Retina (tissue), 1 donor: ENCODE measurements at regions not wholly inside any gene's neighbourhood (a gene's known extent, or its start where the extent isn't known, plus 50 kb on each side); places are given as distances from the start of the nearest gene placed in this dataset.
"Not testable (repeated sequence)": the region's sequence is repeated elsewhere in the genome, so short reads cannot be mapped to it uniquely, and the experiment has no call there.

Source experiments
- DNase-seq: peaks from one replicate; pipeline ENCODE4 v3.0.0-alpha.2; 2016

DNA sequence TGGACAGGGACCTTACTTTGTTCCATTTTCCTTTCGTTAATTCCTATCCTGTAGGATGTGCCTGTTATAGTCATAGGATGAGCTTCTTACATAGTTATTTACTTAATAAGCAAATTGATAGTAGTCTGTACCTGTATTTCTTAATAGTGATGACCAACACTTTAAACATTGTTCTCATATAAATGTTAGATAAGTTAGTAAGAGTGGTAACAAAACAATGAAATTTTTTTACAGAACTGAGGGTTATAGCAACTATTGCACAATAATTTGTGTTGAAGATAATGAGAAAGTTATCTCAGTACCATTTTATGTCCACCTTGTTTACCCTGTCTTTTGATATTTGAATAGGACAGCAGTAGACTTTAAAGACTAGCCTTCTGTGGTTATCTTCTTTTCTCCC is 162.9 kb upstream of the ELL2 start:
- DNase-seq, result no peak

DNA sequence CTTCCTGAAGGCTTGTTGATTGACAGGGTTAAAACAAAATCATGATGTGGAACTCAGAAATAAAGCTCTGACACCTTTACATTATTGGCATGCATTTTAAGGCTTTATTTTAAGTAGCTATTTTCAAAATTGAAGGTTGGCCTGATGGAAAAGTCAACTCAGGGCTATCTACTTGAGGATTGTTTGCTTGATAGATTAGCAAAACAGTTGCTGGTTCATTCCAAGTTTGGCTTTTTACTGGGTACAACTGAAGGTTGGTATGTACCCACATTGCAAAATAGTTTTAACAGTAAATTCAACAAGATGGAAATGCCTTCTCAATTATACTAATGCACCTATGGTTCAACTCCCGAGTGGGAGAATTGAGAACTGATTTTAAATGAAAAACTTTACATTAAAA is 161.8 kb upstream of the ELL2 start:
- DNase-seq, result no peak

DNA sequence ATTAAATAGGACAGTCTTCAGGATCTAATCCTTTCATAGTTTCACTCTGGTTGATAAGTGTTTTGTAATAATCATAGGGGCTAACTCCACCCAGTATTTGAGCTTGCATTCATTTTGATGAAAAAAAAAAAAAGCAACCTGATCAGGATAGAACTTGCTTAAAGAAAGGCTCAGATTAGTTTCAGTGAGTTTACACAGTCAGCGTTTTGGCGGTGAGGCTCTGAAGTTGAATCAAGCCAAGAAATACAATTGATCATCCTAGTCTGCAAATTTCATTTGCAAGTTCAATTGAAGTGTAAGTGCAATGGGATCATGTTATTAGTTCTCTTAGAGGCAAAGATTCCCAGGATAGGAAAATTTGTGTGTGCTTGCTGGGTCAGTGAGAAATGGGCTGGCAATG is 159.7 kb upstream of the ELL2 start:
- no peak for DNase-seq

DNA sequence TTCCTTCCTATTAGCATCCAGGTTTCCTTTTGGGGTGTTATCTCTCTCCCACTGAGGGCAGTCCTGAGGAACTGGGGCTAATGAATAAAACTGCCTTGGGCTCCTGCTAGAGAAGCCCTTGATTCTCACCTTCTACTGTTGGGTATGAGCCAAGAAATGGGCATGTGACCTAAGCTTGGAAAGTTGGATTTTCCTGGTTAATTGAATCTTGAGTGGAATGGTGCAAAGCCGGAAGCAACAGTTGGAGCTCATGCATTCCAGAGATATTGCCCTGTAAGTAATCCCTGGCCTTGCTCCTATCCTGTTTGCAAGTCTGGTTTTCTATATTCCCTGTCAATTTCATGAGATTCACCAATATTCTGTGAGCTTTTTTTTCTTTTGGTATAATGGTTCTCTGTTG is 158.5 kb upstream of the ELL2 start:
- no peak for DNase-seq

DNA sequence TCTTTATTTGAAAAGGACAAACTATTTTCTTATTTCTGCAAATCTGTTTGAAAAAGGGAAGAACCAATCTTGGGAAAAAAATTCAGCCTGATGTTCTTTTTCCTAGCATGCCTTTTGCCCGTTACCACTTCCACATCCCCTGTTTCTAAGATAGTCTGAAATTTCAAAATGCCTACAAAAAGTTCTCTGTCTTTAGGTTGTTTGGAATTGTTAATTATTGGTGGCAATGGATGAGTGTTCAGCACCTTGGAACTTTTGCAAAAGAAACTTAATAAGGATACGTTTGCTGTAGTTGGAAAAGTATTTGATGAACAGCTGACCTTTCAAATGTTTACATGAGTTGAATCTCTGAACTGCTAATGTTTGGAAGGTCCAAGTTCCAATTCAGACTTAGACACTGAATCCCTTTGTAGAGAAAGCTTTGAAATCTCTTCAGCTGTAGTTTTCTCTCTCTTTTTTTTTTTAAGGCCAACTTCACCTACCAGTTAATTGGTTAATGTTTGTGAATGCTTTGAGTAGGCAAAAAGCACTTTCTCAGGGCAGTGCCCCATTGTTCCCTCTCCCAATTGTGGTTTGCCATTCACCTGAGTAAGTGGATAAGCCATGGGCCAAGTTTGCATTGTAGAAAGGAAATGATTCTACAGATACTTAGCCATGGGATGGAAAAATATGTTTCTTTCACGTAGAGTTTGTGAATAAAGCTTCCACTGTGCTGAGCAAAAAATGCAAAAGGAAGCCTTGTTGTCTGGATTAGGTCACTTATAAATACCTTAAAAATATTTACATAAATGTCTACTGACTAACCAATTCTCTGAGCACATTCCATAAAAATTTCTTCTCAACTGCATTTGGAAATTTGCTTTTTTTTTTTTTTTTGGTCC is 156.4 kb upstream of the ELL2 start:
- no peak for DNase-seq

DNA sequence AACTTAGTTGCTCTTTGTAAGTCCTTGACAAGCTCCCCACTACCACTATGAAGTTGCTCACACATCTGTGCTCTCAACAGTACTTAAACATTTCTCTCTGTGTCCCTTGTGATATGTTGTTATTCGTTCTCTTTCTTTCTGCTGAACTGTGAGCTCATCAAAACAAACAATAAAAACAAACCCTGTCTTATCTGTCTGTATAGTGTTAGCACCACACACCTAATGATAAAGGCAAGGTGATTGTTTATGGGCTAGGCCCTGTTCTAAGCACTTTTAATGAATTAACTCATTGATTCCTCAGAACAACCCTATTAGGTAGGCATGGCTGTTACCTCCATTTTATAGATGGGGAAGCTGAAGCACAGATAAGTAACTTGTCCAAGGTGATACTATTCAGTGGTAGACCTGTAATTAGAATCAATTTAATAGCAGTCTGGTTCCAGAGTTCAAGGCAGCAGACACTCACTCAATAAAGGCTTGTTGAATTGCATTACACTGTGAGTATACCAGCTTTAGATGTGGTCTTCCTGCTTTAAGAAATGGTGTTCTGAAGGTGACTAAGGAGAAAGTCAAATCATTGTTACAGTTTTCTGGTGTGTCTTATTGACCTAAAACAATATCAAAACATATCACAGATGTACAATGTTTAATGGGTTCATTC is 153.6 kb upstream of the ELL2 start:
- DNase-seq, result no peak

DNA sequence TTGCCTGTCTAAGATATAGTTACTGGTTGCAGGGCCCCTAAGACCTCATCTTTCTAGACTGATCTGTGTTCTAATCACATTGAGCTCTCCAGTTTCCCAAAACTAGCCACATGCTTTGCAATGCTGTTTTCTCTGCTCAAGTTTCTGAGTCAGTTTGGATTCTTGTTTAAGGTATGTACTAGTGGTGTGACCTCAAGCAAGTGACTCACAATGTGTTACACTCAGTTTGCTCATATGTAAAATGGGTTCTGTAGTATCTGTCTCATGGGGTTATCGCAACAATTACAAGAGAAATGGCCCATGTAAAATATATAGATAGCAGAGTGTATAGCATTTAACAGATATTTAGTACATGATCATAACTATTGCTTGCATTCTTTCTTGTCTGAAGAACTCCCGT is 153.1 kb upstream of the ELL2 start:
- DNase-seq, result no peak

DNA sequence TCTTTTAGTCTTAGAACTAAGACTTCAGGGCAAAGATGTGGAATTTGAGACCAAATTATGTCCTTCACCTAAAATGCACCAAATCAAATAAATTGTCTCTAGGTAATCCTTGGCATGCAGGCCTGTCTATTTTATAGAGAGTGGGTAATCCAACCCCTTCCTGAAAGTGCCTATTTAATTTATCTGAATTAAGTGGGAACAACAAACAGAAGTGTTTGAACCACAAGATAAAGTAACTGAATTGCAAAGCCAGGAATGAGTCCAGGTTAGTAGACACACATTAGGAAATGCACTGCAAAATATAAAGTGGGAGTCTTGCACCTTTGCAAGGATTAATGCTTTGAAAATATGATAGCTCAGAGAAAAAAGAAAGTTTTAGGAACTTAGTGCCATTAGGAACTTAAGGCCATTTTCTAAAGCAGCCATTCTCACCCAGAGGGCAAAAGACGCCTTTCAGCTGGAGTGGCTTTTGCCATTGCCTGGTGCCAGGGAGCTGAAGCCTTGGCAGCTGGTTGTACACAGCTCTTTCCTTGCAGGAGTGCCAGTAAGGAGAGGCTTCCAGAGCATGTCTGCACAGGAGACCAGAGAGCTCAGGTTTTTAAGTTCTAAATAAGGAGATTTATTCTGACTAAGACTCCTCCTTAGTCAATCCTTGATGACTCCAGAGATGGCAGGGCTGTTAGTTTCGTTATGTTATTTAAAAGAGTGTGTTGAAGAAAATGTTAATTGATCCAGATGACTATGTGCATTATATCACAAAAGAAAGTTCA is 151.7 kb upstream of the ELL2 start:
- DNase-seq, result no peak

DNA sequence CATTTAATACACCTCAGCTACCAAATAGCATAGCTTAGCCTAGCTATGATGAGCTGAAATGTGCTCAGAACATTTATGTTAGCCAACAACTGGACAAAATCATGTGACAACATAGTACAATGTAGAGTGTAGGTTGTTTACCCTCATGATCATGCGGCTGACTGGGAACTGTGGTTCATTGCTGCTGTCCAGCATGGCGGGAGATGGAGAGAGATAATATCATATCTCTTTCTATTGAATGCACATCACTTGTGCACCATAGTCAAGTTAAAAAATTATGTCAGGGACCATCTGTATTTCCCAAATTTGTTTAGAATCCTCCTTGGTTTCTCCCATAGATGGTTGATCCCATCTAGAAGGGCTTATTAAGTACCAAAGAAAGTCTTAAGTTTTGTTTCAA is 151.1 kb upstream of the ELL2 start:
- no peak for DNase-seq

DNA sequence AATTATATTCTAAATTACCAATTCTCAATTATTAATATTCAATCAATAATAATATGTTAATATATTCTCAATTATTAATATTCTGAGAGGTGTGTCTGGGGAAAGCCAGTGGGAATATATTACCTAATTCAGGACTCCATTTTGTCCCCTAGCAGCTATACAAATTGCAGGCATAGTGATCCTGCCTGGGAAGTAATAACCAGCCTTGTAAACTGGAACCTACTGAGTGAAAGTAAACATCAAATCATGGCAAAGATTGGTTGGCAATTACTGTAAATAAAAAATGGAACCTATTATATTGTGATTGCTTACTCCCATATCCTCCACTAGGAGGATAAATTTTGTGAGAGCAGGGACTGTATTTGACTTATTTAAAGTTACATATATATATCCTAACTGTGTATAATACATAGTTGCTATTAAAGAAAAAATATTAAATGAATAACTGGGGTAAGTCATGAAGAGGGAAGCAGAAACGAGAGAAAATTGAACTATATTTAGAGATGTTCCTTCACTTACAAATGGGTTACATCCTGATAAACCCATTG is 150.5 kb upstream of the ELL2 start:
- no peak for DNase-seq

DNA sequence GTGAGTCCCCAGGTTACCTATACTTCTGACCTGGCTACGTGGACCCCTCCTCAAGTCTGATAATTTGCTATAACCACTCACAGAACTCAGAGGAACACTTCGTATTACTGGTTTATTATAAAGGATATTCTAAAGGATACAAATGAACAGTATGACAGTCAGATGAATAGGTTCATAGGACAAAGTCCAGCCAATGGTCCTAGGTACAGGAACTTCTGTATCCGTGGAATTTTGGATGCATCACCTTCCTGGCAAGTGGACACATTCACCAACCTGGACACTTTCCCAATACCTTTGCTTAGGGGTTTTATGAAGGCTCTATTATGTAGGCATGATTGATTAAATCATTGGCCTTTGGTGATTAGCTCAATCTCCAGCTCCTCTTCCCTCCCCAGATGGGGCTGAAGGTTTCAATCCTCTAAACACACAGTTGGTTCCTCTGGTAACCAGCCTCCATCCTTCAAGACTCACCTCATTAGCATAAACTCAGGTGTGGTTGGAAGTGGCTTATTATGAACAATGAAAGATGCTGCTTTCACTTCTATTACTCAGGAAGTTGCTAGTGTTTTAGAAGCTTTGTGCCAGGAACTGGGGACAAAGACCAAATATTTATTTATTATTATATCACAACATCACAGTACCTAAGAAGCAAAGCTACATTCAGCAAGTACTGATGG is 149.6 kb upstream of the ELL2 start:
- no peak for DNase-seq

DNA sequence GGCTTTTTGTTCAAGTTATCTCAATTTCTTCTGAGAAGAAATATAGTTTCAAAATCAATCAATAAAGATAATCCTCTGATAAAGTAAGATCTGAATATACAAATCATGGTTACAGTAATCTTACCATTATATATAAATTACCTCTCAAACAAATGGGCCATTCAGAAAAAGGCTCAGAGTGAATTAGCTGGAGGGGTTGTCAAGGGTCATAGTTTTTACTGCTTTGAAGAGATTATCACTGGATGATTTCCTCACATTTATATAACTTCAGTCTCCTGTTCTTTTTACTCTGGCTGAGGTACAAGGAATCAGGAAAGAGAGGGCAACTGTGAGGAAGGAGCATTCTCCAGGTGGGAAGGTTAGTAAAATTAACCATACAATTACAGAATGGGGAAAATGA is 148.6 kb upstream of the ELL2 start:
- no peak for DNase-seq

DNA sequence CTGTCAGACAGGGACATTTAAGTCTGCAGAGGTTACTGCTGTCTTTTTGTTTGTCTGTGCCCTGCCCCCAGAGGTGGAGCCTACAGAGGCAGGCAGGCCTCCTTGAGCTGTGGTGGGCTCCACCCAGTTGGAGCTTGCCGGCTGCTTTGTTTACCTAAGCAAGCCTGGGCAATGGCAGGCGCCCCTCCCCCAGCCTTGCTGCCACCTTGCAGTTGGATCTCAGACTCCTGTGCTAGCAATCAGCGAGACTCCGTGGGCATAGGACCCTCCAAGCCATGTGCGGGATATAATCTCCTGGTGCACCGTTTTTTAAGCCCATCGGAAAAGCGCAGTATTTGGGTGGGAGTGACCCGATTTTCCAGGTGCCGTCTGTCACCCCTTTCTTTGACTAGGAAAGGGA is 147.0 kb upstream of the ELL2 start:
- not testable (repeated sequence) for DNase-seq

DNA sequence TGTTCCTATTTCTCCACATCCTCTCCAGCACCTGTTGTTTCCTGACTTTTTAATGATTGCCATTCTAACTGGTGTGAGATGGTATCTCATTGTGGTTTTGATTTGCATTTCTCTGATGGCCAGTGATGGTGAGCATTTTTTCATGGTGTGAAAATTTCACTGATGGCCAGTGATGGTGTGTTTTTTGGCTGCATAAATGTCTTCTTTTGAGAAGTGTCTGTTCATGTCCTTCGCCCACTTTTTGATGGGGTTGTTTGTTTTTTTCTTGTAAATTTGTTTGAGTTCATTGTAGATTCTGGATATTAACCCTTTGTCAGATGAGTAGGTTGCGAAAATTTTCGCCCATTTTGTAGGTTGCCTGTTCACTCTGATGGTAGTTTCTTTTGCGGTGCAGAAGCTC is 142.2 kb upstream of the ELL2 start:
- DNase-seq, result not testable (repeated sequence)

DNA sequence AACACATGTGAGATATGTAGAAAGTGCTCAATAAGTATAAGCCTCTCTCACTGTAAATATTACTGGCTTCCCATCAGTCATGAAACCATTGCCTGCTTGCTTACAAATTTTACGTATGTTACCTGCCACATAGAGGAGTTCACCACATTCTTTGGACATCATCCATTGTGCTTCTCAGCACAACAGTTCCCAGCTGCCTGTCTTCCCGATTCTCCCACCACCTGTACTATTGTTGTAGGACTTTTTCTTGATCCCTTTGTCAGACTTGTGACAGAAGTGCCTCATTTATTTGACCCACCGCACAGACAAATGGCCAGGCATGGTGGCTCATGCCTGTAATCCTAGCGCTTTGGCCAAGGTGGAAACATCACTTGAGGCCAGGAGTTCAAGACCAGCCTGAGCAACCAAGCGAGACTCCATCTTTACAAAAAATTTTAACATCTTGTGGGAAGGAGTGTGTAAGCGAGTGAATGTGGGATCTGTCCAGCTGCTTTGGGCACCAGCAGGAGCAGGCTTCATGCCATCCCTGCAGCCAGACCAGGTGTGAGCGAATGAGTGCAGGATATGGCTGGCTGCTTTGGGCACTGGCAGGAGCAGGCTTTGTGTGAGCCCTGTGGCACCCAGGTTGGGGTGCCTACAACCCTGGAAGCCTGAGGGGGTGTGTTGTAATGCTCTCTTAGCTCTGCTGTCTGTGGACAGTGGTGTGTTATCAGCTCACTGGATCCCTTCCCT is 139.9 kb upstream of the ELL2 start:
- DNase-seq, result no peak

DNA sequence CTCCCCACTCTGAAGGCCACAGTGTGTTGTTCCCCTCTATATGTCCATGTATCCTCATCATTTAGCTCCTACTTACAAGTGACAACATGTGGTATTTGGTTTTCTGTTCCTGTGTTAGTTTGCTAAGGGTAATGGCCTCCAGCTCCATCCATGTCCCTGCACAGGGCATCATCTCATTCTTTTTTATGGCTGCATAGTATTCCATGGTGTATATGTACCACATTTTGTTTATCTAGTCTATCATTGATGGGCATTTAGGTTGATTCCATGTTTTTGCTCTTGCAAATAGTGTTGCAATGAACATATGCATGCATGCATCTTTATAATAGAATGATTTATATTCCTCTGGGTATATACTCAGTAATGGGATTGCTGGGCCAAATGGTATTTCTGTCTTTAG is 135.8 kb upstream of the ELL2 start:
- not testable (repeated sequence) for DNase-seq

DNA sequence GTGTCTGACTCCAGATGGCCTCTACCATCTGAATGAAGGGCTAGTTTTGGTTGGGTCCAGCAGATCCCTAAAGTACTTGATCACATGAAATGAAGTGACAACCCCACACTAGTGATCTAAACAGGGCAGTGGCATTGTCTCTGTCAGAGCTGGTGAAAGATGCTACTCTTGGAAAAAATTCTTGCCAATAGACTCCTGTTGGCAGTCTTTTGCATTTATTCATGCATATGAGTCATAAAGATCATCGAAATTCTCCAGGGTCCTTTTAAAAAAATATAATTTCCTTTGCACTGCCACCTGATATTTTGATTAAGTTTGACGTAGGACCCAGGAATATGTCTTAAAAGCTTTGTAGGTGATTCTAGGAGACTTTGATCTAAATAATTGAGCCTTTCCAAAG is 135.1 kb upstream of the ELL2 start:
- DNase-seq, result no peak

DNA sequence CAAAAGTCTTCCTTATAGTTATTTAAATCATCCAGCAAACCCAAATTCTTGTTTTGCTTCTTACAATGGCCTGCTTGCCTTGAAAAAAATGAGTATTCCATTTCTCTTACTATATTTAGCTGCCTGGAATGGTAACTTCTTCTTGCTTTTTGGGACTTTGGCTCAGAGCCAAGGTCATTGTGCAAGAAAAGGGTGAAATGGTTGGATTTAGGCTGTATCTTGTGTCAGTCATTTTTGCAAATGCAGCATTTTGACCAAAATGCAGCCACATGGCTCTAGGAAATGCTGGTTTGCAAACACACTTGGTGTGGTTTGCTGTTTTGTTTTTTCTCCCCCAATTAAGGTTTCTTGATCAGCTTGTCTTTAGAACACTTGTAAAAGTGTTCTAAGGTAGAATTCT is 133.3 kb upstream of the ELL2 start:
- no peak for DNase-seq

DNA sequence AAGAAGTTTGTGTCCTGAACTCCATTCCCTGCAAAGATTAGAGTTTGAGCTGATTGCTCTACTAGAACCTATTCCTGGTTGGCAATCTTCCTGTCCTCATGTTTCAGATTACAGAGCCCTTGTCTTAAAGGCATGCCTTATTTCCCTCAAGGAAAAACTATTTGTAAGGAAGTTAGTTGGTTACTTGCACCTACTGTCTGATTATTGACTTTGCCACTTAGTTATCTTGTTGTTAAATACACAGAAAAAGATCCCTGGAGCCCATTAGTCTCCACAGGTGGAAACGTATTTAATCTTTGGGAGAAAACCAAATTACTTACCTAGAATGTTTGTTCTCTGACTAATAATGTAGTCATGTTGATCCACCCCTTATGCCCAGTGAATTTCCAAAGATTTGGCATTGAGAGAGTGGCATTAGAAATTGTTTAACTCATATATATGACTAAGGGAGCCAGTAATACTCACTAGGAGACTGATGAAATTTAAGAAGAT is 132.3 kb upstream of the ELL2 start:
- no peak for DNase-seq

DNA sequence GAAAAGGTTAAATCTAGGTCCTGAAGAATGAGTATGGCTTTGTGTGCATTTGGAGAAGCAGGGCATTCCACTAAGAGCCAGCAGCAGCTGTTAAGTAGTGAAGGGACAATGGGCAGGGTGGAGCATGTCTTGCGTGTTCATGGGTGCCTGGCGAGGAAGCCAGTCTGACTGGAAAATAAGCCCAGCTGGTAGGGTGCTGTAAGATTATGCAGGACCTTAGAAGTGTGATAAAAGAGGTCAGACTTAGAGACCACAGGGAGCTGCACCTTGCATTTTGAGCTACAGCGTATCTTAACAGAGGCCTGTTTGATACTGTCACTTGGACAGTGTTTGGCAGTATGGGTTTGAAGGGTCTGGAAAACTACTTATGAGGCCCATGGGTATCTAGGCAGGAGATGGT is 131.7 kb upstream of the ELL2 start:
- no peak for DNase-seq

DNA sequence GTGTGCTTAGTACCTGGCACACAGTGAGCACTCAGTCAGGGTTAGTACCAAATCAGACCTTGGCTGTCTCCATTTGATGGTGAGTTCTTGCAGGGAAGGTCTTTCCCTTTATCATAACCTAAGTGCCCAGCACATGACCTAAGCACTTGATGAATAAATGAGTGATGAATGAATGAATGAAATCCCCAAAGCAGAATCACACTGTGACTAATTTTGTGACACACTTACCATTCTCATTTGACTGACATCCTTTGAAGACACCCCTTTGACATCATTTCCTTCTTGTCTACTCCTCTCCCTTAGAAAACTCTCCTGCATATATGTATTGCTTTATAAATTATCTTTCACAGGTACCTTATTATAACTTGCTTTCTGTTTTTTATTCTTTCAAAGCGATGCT is 130.2 kb upstream of the ELL2 start:
- no peak for DNase-seq

DNA sequence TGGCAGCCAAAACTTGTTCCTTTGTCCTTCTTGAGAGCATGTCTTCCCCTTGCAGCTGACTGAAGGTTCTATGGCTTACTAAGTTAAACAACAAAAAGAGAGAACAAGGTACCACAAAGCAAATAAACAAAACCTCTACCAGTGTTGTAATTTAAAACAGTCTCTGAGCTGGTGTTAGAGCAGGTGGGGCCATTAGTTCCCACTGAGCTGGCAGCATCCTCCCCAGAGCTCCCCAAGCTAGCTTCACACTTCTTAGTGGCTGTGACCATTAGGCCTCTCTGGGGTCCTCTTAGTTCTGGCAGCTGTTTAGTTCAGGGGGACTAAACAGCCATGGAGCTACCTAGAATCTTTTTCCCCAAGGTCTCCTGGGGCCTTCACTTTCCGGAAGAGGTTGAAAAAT is 128.6 kb upstream of the ELL2 start:
- peak; percentile 51 for DNase-seq
